ENCODE measurements at regions not wholly inside any gene's neighbourhood (a gene's known extent, or its start where the extent isn't known, plus 50 kb on each side); places are given as distances from the start of the nearest gene placed in this dataset.
"Not testable (repeated sequence)": the region's sequence is repeated elsewhere in the genome, so short reads cannot be mapped to it uniquely, and the experiment has no call there.

- Histone ChIP-seq H3K27me3 (ENCODE audit: insufficient read depth in 3 of 3, low read length in 2 of 3) (no peaks in the 10 kb centered on the region), H3K9me3 (no peaks in the 10 kb centered on the region), H3K27ac (no peak overlapping the region), H3K4me3 (no peak overlapping the region), H3K36me3 (ENCODE audit: insufficient read depth in 1 of 2, low read depth in 1 of 2) (no peaks in the 10 kb centered on the region), H3K4me1 (no peaks in the 10 kb centered on the region)
- no peak for DNase-seq
- no peak for ATAC-seq
- 94 to 96% (median 94%) methylated on average over 5 of the region's 5 CpGs for WGBS, 3 donors
- intact Hi-C loops (cut with DNase I) = no loop called here
- TF ChIP-seq, protein P1, sequence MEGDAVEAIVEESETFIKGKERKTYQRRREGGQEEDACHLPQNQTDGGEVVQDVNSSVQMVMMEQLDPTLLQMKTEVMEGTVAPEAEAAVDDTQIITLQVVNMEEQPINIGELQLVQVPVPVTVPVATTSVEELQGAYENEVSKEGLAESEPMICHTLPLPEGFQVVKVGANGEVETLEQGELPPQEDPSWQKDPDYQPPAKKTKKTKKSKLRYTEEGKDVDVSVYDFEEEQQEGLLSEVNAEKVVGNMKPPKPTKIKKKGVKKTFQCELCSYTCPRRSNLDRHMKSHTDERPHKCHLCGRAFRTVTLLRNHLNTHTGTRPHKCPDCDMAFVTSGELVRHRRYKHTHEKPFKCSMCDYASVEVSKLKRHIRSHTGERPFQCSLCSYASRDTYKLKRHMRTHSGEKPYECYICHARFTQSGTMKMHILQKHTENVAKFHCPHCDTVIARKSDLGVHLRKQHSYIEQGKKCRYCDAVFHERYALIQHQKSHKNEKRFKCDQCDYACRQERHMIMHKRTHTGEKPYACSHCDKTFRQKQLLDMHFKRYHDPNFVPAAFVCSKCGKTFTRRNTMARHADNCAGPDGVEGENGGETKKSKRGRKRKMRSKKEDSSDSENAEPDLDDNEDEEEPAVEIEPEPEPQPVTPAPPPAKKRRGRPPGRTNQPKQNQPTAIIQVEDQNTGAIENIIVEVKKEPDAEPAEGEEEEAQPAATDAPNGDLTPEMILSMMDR (IDR thresholded peaks at IDR 0.05) = no peak
These were observed 64.8 kb upstream of the TSPAN2 start for GRCh38 chr1:115153966-115154557.

- H3K27me3 ChIP-seq (ENCODE audit: insufficient read depth in 3 of 3, low read length in 2 of 3) = peaks cover 0 to 15% (median 7%) of the 10 kb centered on the region in 3 donors
- H3K4me3 ChIP-seq; DNase-seq; H3K9me3 ChIP-seq; intact Hi-C loops (cut with DNase I); ATAC-seq; H3K27ac ChIP-seq; H3K4me1 ChIP-seq; H3K36me3 ChIP-seq (ENCODE audit: insufficient read depth in 1 of 2, low read depth in 1 of 2): not testable (repeated sequence)
- WGBS, 3 donors = 13 to 25% (median 18%) methylated on average over 18 to 20 of the region's 22 CpGs
These were observed 58.6 kb upstream of the TSPAN2 start for GRCh38 chr1:115147928-115148327.

- no peaks in the 10 kb centered on the region for H3K36me3 ChIP-seq (ENCODE audit: insufficient read depth in 1 of 2, low read depth in 1 of 2)
- H3K4me3 ChIP-seq = no peak overlapping the region
- ATAC-seq (no peak), DNase-seq (no peak)
- H3K27me3 ChIP-seq (ENCODE audit: insufficient read depth in 3 of 3, low read length in 2 of 3) = peaks cover 0 to 15% (median 7%) of the 10 kb centered on the region in 3 donors
- H3K4me1 ChIP-seq = no peaks in the 10 kb centered on the region
- 67 to 75% (median 74%) methylated on average over 1 of the region's 1 CpG for WGBS, 3 donors
- TF ChIP-seq, protein P1 (IDR thresholded peaks at IDR 0.05) = no peak
- no peak overlapping the region for H3K27ac ChIP-seq
- intact Hi-C loops (cut with DNase I) = no loop called here
- H3K9me3 ChIP-seq = no peaks in the 10 kb centered on the region
These were observed 55.9 kb upstream of the TSPAN2 start for GRCh38 chr1:115145226-115145625.

- Histone ChIP-seq H3K27ac (no peak overlapping the region), H3K9me3 (no peaks in the 10 kb centered on the region), H3K4me1 (no peaks in the 10 kb centered on the region), H3K4me3 (no peak overlapping the region), H3K27me3 (ENCODE audit: insufficient read depth in 3 of 3, low read length in 2 of 3) (peaks cover 0 to 15% (median 7%) of the 10 kb centered on the region in 3 donors), H3K36me3 (ENCODE audit: insufficient read depth in 1 of 2, low read depth in 1 of 2) (no peaks in the 10 kb centered on the region)
- intact Hi-C loops (cut with DNase I) = no loop called here
- no peak for DNase-seq
- 72 to 87% (median 78%) methylated on average over 2 of the region's 2 CpGs for WGBS, 3 donors
- TF ChIP-seq, protein P1 (IDR thresholded peaks at IDR 0.05) = no peak
- no peak for ATAC-seq
These were observed 54.9 kb upstream of the TSPAN2 start for GRCh38 chr1:115144176-115144575.

DNA sequence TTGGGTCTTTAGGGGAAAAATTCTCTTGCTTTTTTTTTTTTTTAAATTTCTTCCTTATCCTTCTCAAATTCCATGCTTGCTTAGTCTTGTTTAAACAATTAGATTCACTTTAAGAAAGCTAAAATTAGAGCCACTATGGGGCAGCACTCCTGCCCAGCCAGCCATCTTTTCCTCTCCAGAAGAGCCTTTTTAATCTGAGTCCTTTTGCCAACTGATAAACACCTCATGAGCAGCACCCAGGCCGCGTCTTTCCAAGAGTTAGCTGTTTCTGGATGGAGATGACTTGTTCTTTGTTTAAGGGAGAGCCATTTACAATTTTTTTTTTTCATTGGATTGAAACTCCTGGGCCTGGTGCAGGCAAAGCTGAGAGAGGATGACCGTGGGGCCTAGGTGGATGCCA is 53.3 kb upstream of the TSPAN2 start:
- no peak overlapping the region for H3K4me3 ChIP-seq
- WGBS, 3 donors = 72 to 82% (median 79%) methylated on average over 3 of the region's 3 CpGs
- H3K4me1 ChIP-seq = no peaks in the 10 kb centered on the region
- no peaks in the 10 kb centered on the region for H3K36me3 ChIP-seq (ENCODE audit: insufficient read depth in 1 of 2, low read depth in 1 of 2)
- H3K27ac ChIP-seq = no peak overlapping the region
- no peaks in the 10 kb centered on the region for H3K9me3 ChIP-seq
- H3K27me3 ChIP-seq (ENCODE audit: insufficient read depth in 3 of 3, low read length in 2 of 3) = peaks cover 0 to 15% (median 7%) of the 10 kb centered on the region in 3 donors
- DNase-seq (no peak), ATAC-seq (no peak)
- intact Hi-C loops (cut with DNase I) = no loop called here
- TF ChIP-seq, protein P1 (IDR thresholded peaks at IDR 0.05) = no peak

All from psoas muscle (tissue), 7 donors.